ENCODE measurements at regions not wholly inside any gene's neighbourhood (a gene's known extent, or its start where the extent isn't known, plus 50 kb on each side); places are given as distances from the start of the nearest gene placed in this dataset.

GRCh38 chr15:46552316-46552715, 917.5 kb downstream of the SQOR start:
- no peak overlapping the region for H3T11ph ChIP-seq (ENCODE audit: low read length)
- no peak overlapping the region for H4K5ac ChIP-seq (ENCODE audit: insufficient read length, low read depth, low read length)
- Mint-ChIP-seq H3K36me3 (ENCODE audit: insufficient read depth in 1 of 3, low read depth in 3 of 3) (no peaks in the 10 kb centered on the region), H3K4me1 (peaks cover 0 to 15% of the 10 kb centered on the region in 2 experiments; a peak in 2 of 4 replicates), H3K27me3 (ENCODE audit: low read depth) (no peaks in the 10 kb centered on the region), H3K27ac (no peak overlapping the region), H3K9me3 (peaks cover 0 to 3% of the 10 kb centered on the region in 2 experiments; a peak in 2 of 5 replicates), H3K4me3 (no peak overlapping the region)
- no peaks in the 10 kb centered on the region for H3K23me2 ChIP-seq (ENCODE audit: insufficient read length, low read depth, low read length, poor library complexity, severe bottlenecking)
- H3K79me1 ChIP-seq (ENCODE audit: insufficient read depth, low read depth, low read length, poor library complexity, severe bottlenecking), result no peaks in the 10 kb centered on the region
- H2BK15ac ChIP-seq (ENCODE audit: low read depth, low read length), result no peak overlapping the region
- DNase-seq, result no peak
- no peak overlapping the region for H3K4ac ChIP-seq (ENCODE audit: low read depth, low read length)
- H2BK120ac ChIP-seq (ENCODE audit: low read depth, low read length, poor library complexity, severe bottlenecking), result no peak overlapping the region
- H3K27ac ChIP-seq (ENCODE audit: insufficient read length, low read depth, low read length), result no peak overlapping the region
- no peak overlapping the region for H2BK5ac ChIP-seq (ENCODE audit: insufficient read length, low read length)
- H2AFZ ChIP-seq (ENCODE audit: low read length), result no peak overlapping the region
- H4K20me1 ChIP-seq (ENCODE audit: control insufficient read depth, insufficient read depth, insufficient read length), result no peaks in the 10 kb centered on the region
- H3K18ac ChIP-seq (ENCODE audit: insufficient read length, low read depth, low read length), result no peak overlapping the region
- WGBS (ENCODE audit: extremely low coverage, insufficient read length, low lambda C conversion rate), result no CpG with 5 or more reads among the region's 2 CpGs
- H3K79me2 ChIP-seq (ENCODE audit: insufficient read depth, low read length), result no peaks in the 10 kb centered on the region
- TF ChIP-seq CTCF (conservative IDR thresholded peaks at IDR 0.05), result no peak
- no peaks in the 10 kb centered on the region for H3K4me1 ChIP-seq (ENCODE audit: insufficient read depth, low read length)
- H4K91ac ChIP-seq (ENCODE audit: insufficient read length, low read depth, low read length), result no peak overlapping the region
- H3K14ac ChIP-seq (ENCODE audit: insufficient read depth, low read length), result no peak overlapping the region
- H3K9ac ChIP-seq (ENCODE audit: extremely low read depth, insufficient read length, low read length), result no peak overlapping the region
- no peak overlapping the region for H2BK12ac ChIP-seq (ENCODE audit: insufficient read length, low read depth, low read length)
- no peaks in the 10 kb centered on the region for H3K27me3 ChIP-seq (ENCODE audit: insufficient read depth, low read length)
- no peak overlapping the region for H3K4me2 ChIP-seq (ENCODE audit: insufficient read depth, insufficient read length, low read length)
- no peak overlapping the region for H4K8ac ChIP-seq (replicated peaks; ENCODE audit: insufficient read length, low read depth, low read length)
- H3K9me3 ChIP-seq (ENCODE audit: control insufficient read depth, low read depth, low read length), result no peaks in the 10 kb centered on the region
- no peak overlapping the region for H2BK20ac ChIP-seq (ENCODE audit: low read depth, low read length, poor library complexity, severe bottlenecking)
- H2AK5ac ChIP-seq (ENCODE audit: insufficient read length, low read length), result no peak overlapping the region
- H3K56ac ChIP-seq (ENCODE audit: insufficient read length, low read depth, low read length), result no peak overlapping the region
- no peak overlapping the region for H3K23ac ChIP-seq (ENCODE audit: insufficient read length, low read depth, low read length)

Measured in H9 (cell line).